Kidney (tissue), 13 donors: ENCODE measurements at regions not wholly inside any gene's neighbourhood (a gene's known extent, or its start where the extent isn't known, plus 50 kb on each side); places are given as distances from the start of the nearest gene placed in this dataset.
"Not testable (repeated sequence)": the region's sequence is repeated elsewhere in the genome, so short reads cannot be mapped to it uniquely, and the experiment has no call there.

Experiments used
- DNase-seq, 5 donors: peaks; one replicate each; pipeline ENCODE4 v3.0.0-alpha.2; 2013 to 2020
- FAIRE-seq: peaks from 2 replicates; lab custom pipeline; 2012; peaks lifted over from hg19 to GRCh38; lab: Jason Lieb, UNC
- H3K27ac ChIP-seq, 2 donors: one replicate each; pipeline ENCODE4 v1.7.0; 2013; ENCODE audit warnings: low read depth in 2 of 2, low read length in 2 of 2, inconsistent platforms in 1 of 2
- H3K27me3 ChIP-seq: one replicate; pipeline ENCODE4 v1.7.1; 2013; ENCODE audit warnings: low read length, inconsistent platforms; ENCODE audit not compliant: control insufficient read depth, insufficient read depth
- H3K36me3 ChIP-seq, 3 donors: one replicate each; pipeline versions ENCODE4 v1.7.0 to v1.7.1; 2013; ENCODE audit warnings: low read length in 3 of 3, control low read depth in 1 of 3, inconsistent platforms in 1 of 3; ENCODE audit not compliant: insufficient read depth in 3 of 3, control insufficient read depth in 2 of 3
- H3K4me1 ChIP-seq, 3 donors: one replicate each; pipeline versions ENCODE4 v1.7.0 to v1.7.1; 2013; ENCODE audit warnings: low read length in 3 of 3, inconsistent platforms in 1 of 3, low read depth in 1 of 3; ENCODE audit not compliant: control insufficient read depth in 2 of 3, insufficient read depth in 2 of 3
- H3K4me3 ChIP-seq, 3 donors: one replicate each; pipeline versions ENCODE4 v1.7.0 to v1.8.1; 2013; ENCODE audit warnings: low read length in 3 of 3, control low read depth in 1 of 3, inconsistent platforms in 1 of 3
- H3K9ac ChIP-seq, 3 donors: one replicate each; pipeline versions ENCODE4 v1.7.0 to v1.7.1; 2013; ENCODE audit warnings: low read length in 3 of 3, control low read depth in 1 of 3, inconsistent platforms in 1 of 3
- H3K9me3 ChIP-seq, 3 donors: one replicate each; pipeline versions ENCODE4 v1.7.0 to v1.7.1; 2013; ENCODE audit warnings: low read length in 3 of 3, control low read depth in 1 of 3, inconsistent platforms in 1 of 3; ENCODE audit not compliant: control insufficient read depth in 2 of 3, insufficient read depth in 1 of 3
- intact Hi-C: fragments of 100-400 bp; cut with DNase I; formaldehyde crosslinking; loops from one replicate; pipeline ENCODE4 v1.11.1; 2022
- TF ChIP-seq, protein P1 (sequence below): IDR thresholded peaks from 3 replicates; pipeline ENCODE4 v1.5.1; 2012; ENCODE audit warnings: mild to moderate bottlenecking, moderate library complexity, borderline replicate concordance; ENCODE audit not compliant: insufficient read depth; ENCODE audit errors: extremely low read depth
- donor health status: control.
- donor health status: control.
- donor health status: control.
- donor health status: control.
- donor health status: control.
- donor health status: DM: yes; HTN: yes; CAD: no.
- donor health status: Normal renal cell carcinoma (clear cell type).

- H3K4me1 ChIP-seq, DNase-seq, H3K27ac ChIP-seq, intact Hi-C loops, H3K4me3 ChIP-seq, H3K9me3 ChIP-seq, H3K27me3 ChIP-seq, H3K9ac ChIP-seq, H3K36me3 ChIP-seq, FAIRE-seq: not testable (repeated sequence)
These were observed 107.9 kb downstream of the POTEC start for GRCh38 chr18:14435460-14435859.

GRCh38 chr18:14432371-14432770 lies 111.0 kb downstream of the POTEC start:
- H3K4me1 ChIP-seq, H3K27me3 ChIP-seq, H3K9me3 ChIP-seq, H3K9ac ChIP-seq, H3K27ac ChIP-seq, H3K4me3 ChIP-seq, FAIRE-seq, DNase-seq, intact Hi-C loops, H3K36me3 ChIP-seq: not testable (repeated sequence)

- H3K36me3 ChIP-seq, H3K4me1 ChIP-seq, H3K9ac ChIP-seq, H3K9me3 ChIP-seq, intact Hi-C loops, H3K27me3 ChIP-seq, FAIRE-seq: not testable (repeated sequence)
- peak; percentile 77 to 92 (median 87) for DNase-seq
- peak overlapping the region in 2 of 3 donors; percentile 34 to 60 for H3K4me3 ChIP-seq
- peak overlapping the region in 1 of 2 donors; percentile 69 for H3K27ac ChIP-seq
These were observed 112.3 kb downstream of the POTEC start for GRCh38 chr18:14431031-14431521.

- H3K36me3 ChIP-seq, H3K27ac ChIP-seq, H3K9ac ChIP-seq, H3K4me1 ChIP-seq, H3K9me3 ChIP-seq, intact Hi-C loops, FAIRE-seq, H3K27me3 ChIP-seq: not testable (repeated sequence)
- TF ChIP-seq, protein P1, sequence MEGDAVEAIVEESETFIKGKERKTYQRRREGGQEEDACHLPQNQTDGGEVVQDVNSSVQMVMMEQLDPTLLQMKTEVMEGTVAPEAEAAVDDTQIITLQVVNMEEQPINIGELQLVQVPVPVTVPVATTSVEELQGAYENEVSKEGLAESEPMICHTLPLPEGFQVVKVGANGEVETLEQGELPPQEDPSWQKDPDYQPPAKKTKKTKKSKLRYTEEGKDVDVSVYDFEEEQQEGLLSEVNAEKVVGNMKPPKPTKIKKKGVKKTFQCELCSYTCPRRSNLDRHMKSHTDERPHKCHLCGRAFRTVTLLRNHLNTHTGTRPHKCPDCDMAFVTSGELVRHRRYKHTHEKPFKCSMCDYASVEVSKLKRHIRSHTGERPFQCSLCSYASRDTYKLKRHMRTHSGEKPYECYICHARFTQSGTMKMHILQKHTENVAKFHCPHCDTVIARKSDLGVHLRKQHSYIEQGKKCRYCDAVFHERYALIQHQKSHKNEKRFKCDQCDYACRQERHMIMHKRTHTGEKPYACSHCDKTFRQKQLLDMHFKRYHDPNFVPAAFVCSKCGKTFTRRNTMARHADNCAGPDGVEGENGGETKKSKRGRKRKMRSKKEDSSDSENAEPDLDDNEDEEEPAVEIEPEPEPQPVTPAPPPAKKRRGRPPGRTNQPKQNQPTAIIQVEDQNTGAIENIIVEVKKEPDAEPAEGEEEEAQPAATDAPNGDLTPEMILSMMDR = peak; percentile 29
- peak overlapping the region in 1 of 3 donors; percentile 32 for H3K4me3 ChIP-seq
- DNase-seq = peak in 2 of 5 donors; percentile 10 to 40
These were observed 127.6 kb downstream of the POTEC start for GRCh38 chr18:14415806-14416205.

- H3K27me3 ChIP-seq, H3K4me1 ChIP-seq, DNase-seq, H3K9ac ChIP-seq, H3K27ac ChIP-seq, FAIRE-seq, H3K9me3 ChIP-seq, H3K36me3 ChIP-seq, intact Hi-C loops: not testable (repeated sequence)
- peak overlapping the region in 1 of 3 donors; percentile 32 for H3K4me3 ChIP-seq
These were observed 128.0 kb downstream of the POTEC start for GRCh38 chr18:14415399-14415798.
